H1 (cell line): ENCODE measurements at regions not wholly inside any gene's neighbourhood (a gene's known extent, or its start where the extent isn't known, plus 50 kb on each side); places are given as distances from the start of the nearest gene placed in this dataset.
"Not testable (repeated sequence)": the region's sequence is repeated elsewhere in the genome, so short reads cannot be mapped to it uniquely, and the experiment has no call there.

Source experiments
- CREB1 ChIP-seq: IDR thresholded peaks from 2 replicates; pipeline ENCODE4 v1.6.1; 2012; ENCODE audit warnings: inconsistent platforms
- CTCF ChIP-seq, 3 experiments: IDR thresholded peaks; 1 replicate in 2 of 3; 2 replicates in 1 of 3; pipeline versions ENCODE4 v1.5.1 to v1.6.1; 2011; ENCODE audit warnings: low read length in 3 of 3, mild to moderate bottlenecking in 3 of 3, inconsistent platforms in 2 of 3, low read depth in 1 of 3, moderate library complexity in 1 of 3; ENCODE audit not compliant: insufficient read depth in 1 of 3; ENCODE audit errors: control extremely low read depth in 1 of 3
- EP300 ChIP-seq, 2 experiments: IDR thresholded peaks; 1 replicate in 1 of 2; 2 replicates in 1 of 2; pipeline ENCODE4 v1.6.1; 2011 to 2012; ENCODE audit warnings: low read depth in 2 of 2, low read length in 2 of 2, mild to moderate bottlenecking in 2 of 2, borderline replicate concordance in 1 of 2, inconsistent platforms in 1 of 2, moderate library complexity in 1 of 2
- FOSL1 ChIP-seq: IDR thresholded peaks from 2 replicates; pipeline ENCODE4 v1.6.1; 2011; ENCODE audit warnings: mild to moderate bottlenecking, low read depth, low read length, moderate library complexity; ENCODE audit not compliant: insufficient read depth
- JUND ChIP-seq: IDR thresholded peaks from 2 replicates; pipeline ENCODE4 v1.6.1; 2011; ENCODE audit warnings: mild to moderate bottlenecking, improper control_type of control experiment, low read length
- NRF1 ChIP-seq: IDR thresholded peaks from 2 replicates; pipeline ENCODE4 v1.6.1; 2011; ENCODE audit warnings: mild to moderate bottlenecking, low read depth, low read length, improper control_type of control experiment
- POLR2A ChIP-seq, 2 experiments: IDR thresholded peaks; 1 replicate in 1 of 2; 2 replicates in 1 of 2; pipeline ENCODE4 v1.6.1; 2011; ENCODE audit warnings: low read depth in 2 of 2, low read length in 2 of 2, mild to moderate bottlenecking in 2 of 2; ENCODE audit errors: control extremely low read depth in 1 of 2
- POLR2AphosphoS5 ChIP-seq: IDR thresholded peaks from 2 replicates; pipeline ENCODE4 v1.6.1; 2011; ENCODE audit warnings: low read depth, low read length
- RBBP5 ChIP-seq: IDR thresholded peaks from 2 replicates; pipeline ENCODE4 v1.7.1; 2012; ENCODE audit warnings: low read depth, mild to moderate bottlenecking, inconsistent platforms, low read length, moderate library complexity, borderline replicate concordance
- RXRA ChIP-seq: IDR thresholded peaks from 2 replicates; pipeline ENCODE4 v1.6.1; 2011; ENCODE audit warnings: low read depth, mild to moderate bottlenecking, low read length, moderate library complexity; ENCODE audit not compliant: insufficient read depth
- SRF ChIP-seq: IDR thresholded peaks from 2 replicates; pipeline ENCODE4 v1.6.1; 2011; ENCODE audit warnings: mild to moderate bottlenecking, low read depth, low read length, moderate library complexity
- TBP ChIP-seq: IDR thresholded peaks from 2 replicates; pipeline ENCODE4 v1.6.1; 2011; ENCODE audit warnings: low read depth, low read length, improper control_type of control experiment
- USF2 ChIP-seq: IDR thresholded peaks from 2 replicates; pipeline ENCODE4 v1.6.1; 2011; ENCODE audit warnings: low read length, improper control_type of control experiment

GRCh38 chr6:28836703-28837102, 87.1 kb downstream of the TRIM27 start:
- TF ChIP-seq CTCF (IDR thresholded peaks at IDR 0.05; ENCODE audit: control extremely low read depth in 1 of 3, insufficient read depth in 1 of 3, low read depth in 1 of 3, low read length in 3 of 3); NRF1; JUND; POLR2A (IDR thresholded peaks at IDR 0.05; ENCODE audit: control extremely low read depth in 1 of 2, low read depth in 2 of 2, low read length in 2 of 2); CREB1; RBBP5; FOSL1; RXRA; USF2; POLR2AphosphoS5; SRF; EP300 (IDR thresholded peaks at IDR 0.05; ENCODE audit: borderline replicate concordance in 1 of 2, low read depth in 2 of 2, low read length in 2 of 2); TBP: not testable (repeated sequence)
